Pancreas (tissue), 10 donors: ENCODE measurements at regions not wholly inside any gene's neighbourhood (a gene's known extent, or its start where the extent isn't known, plus 50 kb on each side); places are given as distances from the start of the nearest gene placed in this dataset.

Source experiments
- ATAC-seq, 4 donors: fragments of 200-7000 bp; cut with Tn5 transposase; one replicate each; pipeline versions ENCODE4 v1.8.0 to v1.9.1; 2020; ENCODE audit warnings: mild to moderate bottlenecking in 4 of 4, moderate library complexity in 4 of 4
- DNase-seq, 6 donors: peaks; one replicate each; pipeline ENCODE4 v3.0.0-alpha.2; 2020
- FAIRE-seq: peaks from 2 replicates; lab custom pipeline; 2012; peaks lifted over from hg19 to GRCh38; lab: Jason Lieb, UNC
- H3K27ac ChIP-seq, 4 donors: fragments of 200-600 bp; sonication (generic); 1 replicate in 3 of 4; 2 replicates in 1 of 4; pipeline versions ENCODE4 v1.5.0 to v1.8.0; 2020
- H3K27me3 ChIP-seq, 4 donors: fragments of 200-600 bp; one replicate each; pipeline ENCODE4 v1.8.0; 2021
- H3K36me3 ChIP-seq, 3 donors: fragments of 200-600 bp; sonication (generic) in 1 of 3; one replicate each; pipeline versions ENCODE4 v1.5.0 to v1.8.0; 2020 to 2021
- H3K4me1 ChIP-seq, 3 donors: fragments of 200-600 bp; one replicate each; pipeline ENCODE4 v1.8.0; 2021
- H3K4me3 ChIP-seq, 4 donors: fragments of 200-600 bp; sonication (generic) in 2 of 4; one replicate each; pipeline versions ENCODE4 v1.5.0 to v1.8.0; 2020 to 2021
- H3K9me3 ChIP-seq, 4 donors: fragments of 200-600 bp; one replicate each; pipeline ENCODE4 v1.8.0; 2021
- WGBS, 2 donors: extraction: QIAGEN DNeasy Blood & Tissue Kit; methylation state at CpG; one replicate each; pipeline ENCODE4 v1.1.7; 2013; 5-methylcytosine and 5-hydroxymethylcytosine counted together
- intact Hi-C, 3 donors: fragments of 100-400 bp; cut with DNase I; formaldehyde crosslinking; loops; one replicate each; pipeline versions ENCODE4 v1.11.1 to v1.14.2; 2022
- TF ChIP-seq, protein P1 (sequence below), 4 donors: fragments of 200-600 bp; sonication (generic) in 3 of 4; IDR thresholded peaks; one replicate each; pipeline versions ENCODE4 v1.5.0 to v1.8.0; 2021; ENCODE audit warnings: antibody characterized with exemption in 4 of 4
- donor health status: healthy with polysubstance abuse.
- donor health status: DM: no; HTN: no; CAD: no; lungs with moderate emphysema.
- donor health status: DM: no; HTN: no; CAD: no.
- donor health status: control.
- donor health status: control.
- donor health status: Bipolar disorder and iron deficiency.
- donor health status: DM: yes; HTN: yes; CAD: no.
- donor health status: DM: no; HTN: no; CAD: no.
- donor health status: DM: no; HTN: no; CAD: no.
- donor health status: DM: yes; HTN: yes; CAD: no.

DNA sequence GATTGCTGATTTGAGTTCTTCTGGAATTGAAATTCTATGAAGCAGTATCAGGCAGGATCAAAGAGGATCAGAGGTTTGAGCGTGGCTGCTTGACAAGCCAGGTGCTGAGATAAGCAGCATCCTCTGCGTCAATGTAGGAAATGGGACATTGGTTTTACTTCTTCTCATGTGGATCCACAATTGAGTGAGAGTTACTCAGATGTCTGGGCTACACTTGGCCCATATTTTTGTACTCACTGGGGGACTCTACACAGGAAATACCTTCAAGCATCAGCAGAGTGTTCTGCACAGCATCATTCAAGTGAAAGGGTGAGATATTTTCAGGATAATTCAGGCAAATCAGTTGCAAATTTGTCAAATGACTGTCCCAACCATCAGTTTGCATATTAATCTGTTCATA, 613.9 kb upstream of the ARID1B start:
- 81 to 88% methylated on average over 2 of the region's 2 CpGs for WGBS, 2 donors
- no peak overlapping the region for H3K27ac ChIP-seq
- TF ChIP-seq, protein P1, sequence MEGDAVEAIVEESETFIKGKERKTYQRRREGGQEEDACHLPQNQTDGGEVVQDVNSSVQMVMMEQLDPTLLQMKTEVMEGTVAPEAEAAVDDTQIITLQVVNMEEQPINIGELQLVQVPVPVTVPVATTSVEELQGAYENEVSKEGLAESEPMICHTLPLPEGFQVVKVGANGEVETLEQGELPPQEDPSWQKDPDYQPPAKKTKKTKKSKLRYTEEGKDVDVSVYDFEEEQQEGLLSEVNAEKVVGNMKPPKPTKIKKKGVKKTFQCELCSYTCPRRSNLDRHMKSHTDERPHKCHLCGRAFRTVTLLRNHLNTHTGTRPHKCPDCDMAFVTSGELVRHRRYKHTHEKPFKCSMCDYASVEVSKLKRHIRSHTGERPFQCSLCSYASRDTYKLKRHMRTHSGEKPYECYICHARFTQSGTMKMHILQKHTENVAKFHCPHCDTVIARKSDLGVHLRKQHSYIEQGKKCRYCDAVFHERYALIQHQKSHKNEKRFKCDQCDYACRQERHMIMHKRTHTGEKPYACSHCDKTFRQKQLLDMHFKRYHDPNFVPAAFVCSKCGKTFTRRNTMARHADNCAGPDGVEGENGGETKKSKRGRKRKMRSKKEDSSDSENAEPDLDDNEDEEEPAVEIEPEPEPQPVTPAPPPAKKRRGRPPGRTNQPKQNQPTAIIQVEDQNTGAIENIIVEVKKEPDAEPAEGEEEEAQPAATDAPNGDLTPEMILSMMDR (IDR thresholded peaks at IDR 0.05), result no peak
- intact Hi-C loops, result no loop called here
- no peaks in the 10 kb centered on the region for H3K36me3 ChIP-seq
- no peak for ATAC-seq
- H3K9me3 ChIP-seq, result no peaks in the 10 kb centered on the region
- DNase-seq, result no peak
- no peak overlapping the region for H3K4me3 ChIP-seq
- FAIRE-seq, result no peak
- no peaks in the 10 kb centered on the region for H3K4me1 ChIP-seq
- no peaks in the 10 kb centered on the region for H3K27me3 ChIP-seq

DNA sequence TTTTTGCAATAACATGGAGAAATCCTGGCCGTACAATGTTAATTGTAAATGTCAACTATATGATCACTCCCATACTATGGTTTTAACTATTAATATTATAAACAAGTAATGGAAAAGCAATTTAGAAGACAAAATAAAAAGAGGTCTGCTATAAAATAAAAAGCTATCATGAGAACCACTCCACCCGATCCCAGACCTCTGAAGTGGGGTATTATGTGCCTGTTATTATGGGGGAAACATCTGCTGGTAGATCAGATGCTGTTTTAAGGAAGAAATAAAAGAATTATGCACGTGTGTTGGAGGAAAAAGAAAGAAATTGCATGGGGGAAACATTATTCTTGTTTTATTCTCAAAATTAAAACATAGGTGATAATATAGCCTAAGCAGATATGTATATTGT, 615.7 kb upstream of the ARID1B start:
- DNase-seq (no peak), FAIRE-seq (no peak), ATAC-seq (no peak)
- Histone ChIP-seq H3K4me3 (no peak overlapping the region), H3K27me3 (no peaks in the 10 kb centered on the region), H3K9me3 (no peaks in the 10 kb centered on the region), H3K4me1 (no peaks in the 10 kb centered on the region), H3K27ac (no peak overlapping the region), H3K36me3 (no peaks in the 10 kb centered on the region)
- intact Hi-C loops, result no loop called here
- TF ChIP-seq, protein P1 (IDR thresholded peaks at IDR 0.05), result no peak
- WGBS, 2 donors, result 66 to 75% methylated on average over 3 of the region's 3 CpGs

DNA sequence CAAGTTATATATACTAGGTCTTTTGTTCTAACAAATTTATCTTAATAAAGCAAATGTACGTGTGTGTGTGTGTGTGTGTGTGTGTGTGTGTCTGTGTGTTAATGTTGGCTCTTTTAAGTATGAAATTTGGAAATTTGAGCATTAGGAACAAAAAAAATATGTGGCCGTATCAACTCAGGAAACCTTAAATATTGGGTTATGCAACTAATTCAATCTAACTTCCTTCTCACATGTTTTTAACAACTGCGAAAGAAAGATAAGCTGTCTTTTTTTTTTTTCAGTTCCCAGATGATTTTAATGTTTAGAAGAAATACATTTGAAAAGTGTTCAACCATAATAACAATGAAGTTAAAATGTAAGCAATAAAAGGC, 616.4 kb upstream of the ARID1B start:
- intact Hi-C loops, result no loop called here
- Histone ChIP-seq H3K4me3 (no peak overlapping the region), H3K27me3 (no peaks in the 10 kb centered on the region), H3K27ac (no peak overlapping the region), H3K4me1 (no peaks in the 10 kb centered on the region), H3K36me3 (no peaks in the 10 kb centered on the region), H3K9me3 (no peaks in the 10 kb centered on the region)
- ATAC-seq (no peak), DNase-seq (no peak), FAIRE-seq (no peak)
- TF ChIP-seq, protein P1 (IDR thresholded peaks at IDR 0.05), result no peak
- WGBS, 2 donors, result 38 to 53% methylated on average over 3 of the region's 3 CpGs

DNA sequence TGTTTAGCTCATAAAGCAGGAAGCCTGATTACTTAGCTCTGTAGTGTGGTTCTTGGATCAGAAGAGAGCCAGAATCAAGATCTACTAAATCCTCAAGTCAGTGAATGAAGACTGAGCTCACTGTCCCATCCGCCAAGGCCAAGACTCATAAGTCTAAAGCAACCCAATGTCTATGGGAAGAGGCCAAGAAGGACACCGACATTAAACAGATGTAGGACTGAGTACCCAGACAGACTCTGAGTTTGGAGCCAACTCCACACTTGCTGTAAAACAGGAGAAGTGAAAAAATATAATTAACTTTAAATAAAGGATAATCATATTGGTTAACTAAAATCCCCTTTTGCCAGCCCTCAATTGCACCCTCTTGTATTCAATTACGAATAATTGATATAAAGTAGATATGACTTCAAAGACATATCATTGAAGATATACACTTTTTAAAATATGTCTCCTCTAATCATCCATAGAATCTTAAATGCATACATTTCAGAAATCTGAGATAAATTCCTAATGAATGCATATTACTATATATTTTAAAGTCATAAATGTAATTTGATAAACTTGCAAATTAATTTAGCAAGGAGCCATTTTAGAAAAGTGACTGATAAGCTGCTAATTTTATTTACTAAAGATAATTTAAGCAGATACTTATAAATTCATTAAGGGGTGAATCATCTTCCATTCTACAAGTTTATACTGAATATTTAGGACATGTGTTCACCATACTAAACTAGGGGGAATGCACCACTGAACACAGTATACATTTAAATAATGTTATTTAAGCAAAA, 617.0 kb upstream of the ARID1B start:
- intact Hi-C loops, result no loop called here
- 84 to 92% methylated on average over 3 of the region's 3 CpGs for WGBS, 2 donors

DNA sequence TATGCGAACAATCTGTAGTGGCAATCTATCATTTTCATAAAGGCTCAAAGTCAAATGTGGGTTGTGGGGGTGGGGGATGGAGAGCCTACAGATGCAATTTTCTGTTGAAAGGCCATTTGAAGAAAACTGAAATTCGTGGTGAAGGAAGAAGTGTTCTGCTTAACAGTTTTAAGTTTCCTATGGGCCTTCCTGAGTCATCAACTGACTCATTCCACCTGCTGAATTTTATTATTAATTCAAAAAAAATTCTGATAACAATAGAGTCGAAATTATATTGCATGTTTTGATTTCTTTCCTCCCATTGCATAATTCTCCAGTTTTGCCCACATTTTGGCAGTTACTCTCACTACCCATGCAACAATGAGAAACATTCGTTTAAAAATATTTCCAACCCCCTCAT, 622.3 kb upstream of the ARID1B start:
- DNase-seq (no peak), FAIRE-seq (no peak), ATAC-seq (no peak)
- H3K4me3 ChIP-seq, result no peak overlapping the region
- no peaks in the 10 kb centered on the region for H3K36me3 ChIP-seq
- no peaks in the 10 kb centered on the region for H3K4me1 ChIP-seq
- H3K27ac ChIP-seq, result no peak overlapping the region
- intact Hi-C loops, result no loop called here
- TF ChIP-seq, protein P1 (IDR thresholded peaks at IDR 0.05), result no peak
- no peaks in the 10 kb centered on the region for H3K9me3 ChIP-seq
- WGBS, 2 donors, result 53 to 56% methylated on average over 4 of the region's 4 CpGs
- no peaks in the 10 kb centered on the region for H3K27me3 ChIP-seq

More for the DNA sequence above, 617.0 kb upstream of the ARID1B start:
- H3K27ac ChIP-seq, result no peak overlapping the region
- no peaks in the 10 kb centered on the region for H3K36me3 ChIP-seq
- no peak for FAIRE-seq
- no peak overlapping the region for H3K4me3 ChIP-seq
- ATAC-seq, result no peak
- DNase-seq, result no peak
- H3K4me1 ChIP-seq, result no peaks in the 10 kb centered on the region
- TF ChIP-seq, protein P1 (IDR thresholded peaks at IDR 0.05), result no peak
- no peaks in the 10 kb centered on the region for H3K27me3 ChIP-seq
- no peaks in the 10 kb centered on the region for H3K9me3 ChIP-seq
